ENCODE measurements at regions not wholly inside any gene's neighbourhood (a gene's known extent, or its start where the extent isn't known, plus 50 kb on each side); places are given as distances from the start of the nearest gene placed in this dataset.

DNA sequence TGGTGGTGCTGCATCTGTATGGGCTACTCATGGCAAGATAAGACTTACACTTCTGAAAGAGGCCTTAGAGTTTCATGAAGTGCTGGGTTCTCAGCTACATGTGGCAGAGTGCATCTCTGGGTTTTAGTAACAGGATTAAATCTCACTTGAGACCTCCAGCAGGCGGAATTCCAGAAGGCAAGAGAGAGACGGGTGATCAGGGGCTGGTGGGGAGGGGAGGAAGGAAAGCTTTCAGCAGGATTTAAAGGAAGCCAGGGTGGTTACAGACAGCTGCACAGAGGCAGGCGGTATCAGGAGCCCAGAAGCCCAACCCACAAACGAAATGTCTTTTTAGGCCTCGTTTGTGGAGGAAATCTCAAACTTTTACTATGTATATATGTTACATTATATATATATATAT lies 56.2 kb upstream of the CD82 start:
- no peak for DNase-seq
- no peak overlapping the region for H3K4me3 Mint-ChIP-seq
- Histone ChIP-seq H3K4me3 (ENCODE audit: low read length) (no peak overlapping the region), H3K27me3 (ENCODE audit: control insufficient read depth in 1 of 2, insufficient read depth in 2 of 2, low read length in 2 of 2) (peaks cover 0 to 3% of the 10 kb centered on the region in 2 experiments), H3K4me1 (ENCODE audit: insufficient read depth, low read length) (no peaks in the 10 kb centered on the region), H3K27ac (ENCODE audit: low read depth in 1 of 2, low read length in 2 of 2) (no peak overlapping the region), H3K9me3 (ENCODE audit: control insufficient read depth in 1 of 2, insufficient read depth in 1 of 2, low read length in 2 of 2) (peaks cover 0 to 7% of the 10 kb centered on the region in 2 experiments), H3K36me3 (ENCODE audit: insufficient read depth, low read length) (no peaks in the 10 kb centered on the region)
- H3K36me3 Mint-ChIP-seq (ENCODE audit: low read depth): no peaks in the 10 kb centered on the region
- ATAC-seq (ENCODE audit: poor library complexity): no peak
- H3K9me3 Mint-ChIP-seq: peaks cover 3% of the 10 kb centered on the region
- CTCF ChIA-PET: no interaction called here
- H3K27me3 Mint-ChIP-seq: peaks cover 17% of the 10 kb centered on the region
- TF ChIP-seq, protein P1, sequence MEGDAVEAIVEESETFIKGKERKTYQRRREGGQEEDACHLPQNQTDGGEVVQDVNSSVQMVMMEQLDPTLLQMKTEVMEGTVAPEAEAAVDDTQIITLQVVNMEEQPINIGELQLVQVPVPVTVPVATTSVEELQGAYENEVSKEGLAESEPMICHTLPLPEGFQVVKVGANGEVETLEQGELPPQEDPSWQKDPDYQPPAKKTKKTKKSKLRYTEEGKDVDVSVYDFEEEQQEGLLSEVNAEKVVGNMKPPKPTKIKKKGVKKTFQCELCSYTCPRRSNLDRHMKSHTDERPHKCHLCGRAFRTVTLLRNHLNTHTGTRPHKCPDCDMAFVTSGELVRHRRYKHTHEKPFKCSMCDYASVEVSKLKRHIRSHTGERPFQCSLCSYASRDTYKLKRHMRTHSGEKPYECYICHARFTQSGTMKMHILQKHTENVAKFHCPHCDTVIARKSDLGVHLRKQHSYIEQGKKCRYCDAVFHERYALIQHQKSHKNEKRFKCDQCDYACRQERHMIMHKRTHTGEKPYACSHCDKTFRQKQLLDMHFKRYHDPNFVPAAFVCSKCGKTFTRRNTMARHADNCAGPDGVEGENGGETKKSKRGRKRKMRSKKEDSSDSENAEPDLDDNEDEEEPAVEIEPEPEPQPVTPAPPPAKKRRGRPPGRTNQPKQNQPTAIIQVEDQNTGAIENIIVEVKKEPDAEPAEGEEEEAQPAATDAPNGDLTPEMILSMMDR (IDR thresholded peaks at IDR 0.05): no peak
- intact Hi-C loops (cut with DNase I, micrococcal nuclease): no loop called here
- POLR2A ChIA-PET: no interaction called here
- no peak overlapping the region for H3K27ac Mint-ChIP-seq
- no peaks in the 10 kb centered on the region for H3K4me1 Mint-ChIP-seq (ENCODE audit: low read depth)

DNA sequence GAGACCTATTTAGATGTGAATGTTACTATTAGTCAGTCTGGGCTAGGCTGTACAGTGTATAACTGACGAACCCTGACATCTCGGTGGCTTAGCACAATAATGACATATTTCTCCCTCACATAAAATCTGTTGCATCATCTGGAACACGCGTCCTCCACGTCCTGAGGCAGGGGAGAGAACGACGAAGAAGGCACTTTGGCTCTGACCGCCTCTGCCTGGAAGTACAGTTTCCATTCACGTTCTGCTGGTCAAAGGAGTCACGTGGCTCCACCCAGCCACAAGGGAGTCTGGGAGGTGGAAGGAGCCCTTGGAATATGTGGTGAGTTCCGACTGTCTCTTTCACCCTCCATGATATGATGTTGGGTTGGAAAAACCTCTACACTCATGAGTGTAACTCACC lies 55.1 kb upstream of the CD82 start:
- TF ChIP-seq, protein P1 (IDR thresholded peaks at IDR 0.05): no peak
- Mint-ChIP-seq H3K27me3 (peaks cover 17% of the 10 kb centered on the region), H3K27ac (no peak overlapping the region), H3K36me3 (ENCODE audit: low read depth) (no peaks in the 10 kb centered on the region), H3K4me3 (no peak overlapping the region), H3K9me3 (peaks cover 3% of the 10 kb centered on the region), H3K4me1 (ENCODE audit: low read depth) (no peaks in the 10 kb centered on the region)
- POLR2A ChIA-PET: no interaction called here
- no peak overlapping the region for H3K4me3 ChIP-seq (ENCODE audit: low read length)
- peaks cover 0 to 3% of the 10 kb centered on the region in 2 experiments for H3K27me3 ChIP-seq (ENCODE audit: control insufficient read depth in 1 of 2, insufficient read depth in 2 of 2, low read length in 2 of 2)
- CTCF ChIA-PET: no interaction called here
- no peak overlapping the region for H3K27ac ChIP-seq (ENCODE audit: low read depth in 1 of 2, low read length in 2 of 2)
- H3K4me1 ChIP-seq (ENCODE audit: insufficient read depth, low read length): no peaks in the 10 kb centered on the region
- intact Hi-C loops (cut with DNase I, micrococcal nuclease): no loop called here
- no peaks in the 10 kb centered on the region for H3K36me3 ChIP-seq (ENCODE audit: insufficient read depth, low read length)
- H3K9me3 ChIP-seq (ENCODE audit: control insufficient read depth in 1 of 2, insufficient read depth in 1 of 2, low read length in 2 of 2): no peaks in the 10 kb centered on the region
- no peak for DNase-seq
- ATAC-seq (ENCODE audit: poor library complexity): no peak

DNA sequence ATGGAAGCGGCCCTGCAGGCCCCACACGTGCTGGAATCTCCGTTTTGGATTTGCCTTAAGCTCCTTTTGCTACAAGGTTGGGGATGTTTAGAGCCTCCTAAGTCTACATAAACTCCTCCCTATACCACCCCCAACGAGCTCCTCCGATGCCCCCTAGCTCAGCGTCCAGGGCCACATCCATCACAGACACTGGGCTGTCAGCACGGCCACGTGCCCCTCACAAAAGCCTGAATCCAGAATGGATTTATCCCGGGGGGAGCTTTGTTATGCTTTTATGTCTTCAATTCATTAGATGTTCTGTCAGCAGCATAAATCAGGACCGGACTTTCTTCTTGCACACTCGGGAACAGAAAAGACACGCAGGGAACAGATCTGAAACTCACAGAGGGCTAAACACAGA lies 52.6 kb upstream of the CD82 start:
- POLR2A ChIA-PET: no interaction called here
- no peaks in the 10 kb centered on the region for H3K4me1 Mint-ChIP-seq (ENCODE audit: low read depth)

More for the DNA sequence above, 52.6 kb upstream of the CD82 start:
- no peak for DNase-seq
- CTCF ChIA-PET: no interaction called here
- H3K27me3 ChIP-seq (ENCODE audit: control insufficient read depth in 1 of 2, insufficient read depth in 2 of 2, low read length in 2 of 2): no peaks in the 10 kb centered on the region
- H3K9me3 ChIP-seq (ENCODE audit: control insufficient read depth in 1 of 2, insufficient read depth in 1 of 2, low read length in 2 of 2): no peaks in the 10 kb centered on the region
- no peak overlapping the region for H3K27ac Mint-ChIP-seq
- H3K4me3 ChIP-seq (ENCODE audit: low read length): no peak overlapping the region
- no peak overlapping the region for H3K27ac ChIP-seq (ENCODE audit: low read depth in 1 of 2, low read length in 2 of 2)
- H3K9me3 Mint-ChIP-seq: no peaks in the 10 kb centered on the region
- no peaks in the 10 kb centered on the region for H3K36me3 ChIP-seq (ENCODE audit: insufficient read depth, low read length)
- H3K27me3 Mint-ChIP-seq: peaks cover 24% of the 10 kb centered on the region
- no peaks in the 10 kb centered on the region for H3K4me1 ChIP-seq (ENCODE audit: insufficient read depth, low read length)
- H3K36me3 Mint-ChIP-seq (ENCODE audit: low read depth): no peaks in the 10 kb centered on the region
- TF ChIP-seq, protein P1 (IDR thresholded peaks at IDR 0.05): no peak
- intact Hi-C loops (cut with DNase I, micrococcal nuclease): no loop called here
- no peak for ATAC-seq (ENCODE audit: poor library complexity)
- no peak overlapping the region for H3K4me3 Mint-ChIP-seq
